ENCODE measurements at regions not wholly inside any gene's neighbourhood (a gene's known extent, or its start where the extent isn't known, plus 50 kb on each side); places are given as distances from the start of the nearest gene placed in this dataset.
"Not testable (repeated sequence)": the region's sequence is repeated elsewhere in the genome, so short reads cannot be mapped to it uniquely, and the experiment has no call there.

- DNase-seq = no peak
These were observed 211.1 kb upstream of the PRDM1 start for GRCh38 chr6:105874835-105875626.

GRCh38 chr6:105873799-105874198 is 212.3 kb upstream of the PRDM1 start:
- no peak for DNase-seq

GRCh38 chr6:105873211-105873704 is 212.9 kb upstream of the PRDM1 start:
- DNase-seq = no peak

GRCh38 chr6:105872249-105872648 is 213.9 kb upstream of the PRDM1 start:
- no peak for DNase-seq

GRCh38 chr6:105871542-105871941 is 214.6 kb upstream of the PRDM1 start:
- no peak for DNase-seq

- no peak for DNase-seq
These were observed 216.2 kb upstream of the PRDM1 start for GRCh38 chr6:105869835-105870440.

GRCh38 chr6:105868823-105869460 is 217.2 kb upstream of the PRDM1 start:
- no peak for DNase-seq

GRCh38 chr6:105867821-105868220 is 218.3 kb upstream of the PRDM1 start:
- no peak for DNase-seq

GRCh38 chr6:105867277-105867676 is 218.9 kb upstream of the PRDM1 start:
- DNase-seq = no peak

- DNase-seq = no peak
These were observed 223.1 kb upstream of the PRDM1 start for GRCh38 chr6:105862936-105863607.

- not testable (repeated sequence) for DNase-seq
These were observed 225.2 kb upstream of the PRDM1 start for GRCh38 chr6:105860927-105861326.

GRCh38 chr6:105859457-105859856 is 226.7 kb upstream of the PRDM1 start:
- no peak for DNase-seq

GRCh38 chr6:105858639-105859038 is 227.5 kb upstream of the PRDM1 start:
- DNase-seq = not testable (repeated sequence)

- no peak for DNase-seq
These were observed 230.7 kb upstream of the PRDM1 start for GRCh38 chr6:105855433-105855832.

- not testable (repeated sequence) for DNase-seq
These were observed 232.2 kb upstream of the PRDM1 start for GRCh38 chr6:105853979-105854378.

GRCh38 chr6:105851606-105852005 is 234.5 kb upstream of the PRDM1 start:
- no peak for DNase-seq

- DNase-seq = no peak
These were observed 235.0 kb upstream of the PRDM1 start for GRCh38 chr6:105851113-105851580.

GRCh38 chr6:105850261-105851112 is 235.6 kb upstream of the PRDM1 start:
- DNase-seq = no peak

- no peak for DNase-seq
These were observed 236.4 kb upstream of the PRDM1 start for GRCh38 chr6:105849746-105850145.

- DNase-seq = no peak
These were observed 238.7 kb upstream of the PRDM1 start for GRCh38 chr6:105847433-105847832.

GRCh38 chr6:105844275-105844883 is 241.8 kb upstream of the PRDM1 start:
- DNase-seq = no peak

GRCh38 chr6:105839266-105839665 is 246.9 kb upstream of the PRDM1 start:
- DNase-seq = no peak
